Colonic mucosa (tissue), 4 donors: ENCODE measurements at regions not wholly inside any gene's neighbourhood (a gene's known extent, or its start where the extent isn't known, plus 50 kb on each side); places are given as distances from the start of the nearest gene placed in this dataset.

Experiments
- DNase-seq: peaks from one replicate; pipeline ENCODE4 v3.0.0-alpha.2; 2020
- H3K27ac ChIP-seq: fragments of 200-600 bp; one replicate; pipeline ENCODE4 v1.8.0; 2021
- H3K27me3 ChIP-seq: fragments of 200-600 bp; one replicate; pipeline ENCODE4 v1.8.0; 2021
- H3K36me3 ChIP-seq: fragments of 200-600 bp; one replicate; pipeline ENCODE4 v1.8.0; 2021
- H3K4me1 ChIP-seq: fragments of 200-600 bp; one replicate; pipeline ENCODE4 v1.8.0; 2021; ENCODE audit warnings: mild to moderate bottlenecking
- H3K4me3 ChIP-seq: fragments of 200-600 bp; one replicate; pipeline ENCODE4 v1.8.0; 2021
- H3K9ac ChIP-seq, 2 donors: one replicate each; pipeline ENCODE4 v1.7.0; 2013; ENCODE audit warnings: control low read depth in 2 of 2, low read depth in 2 of 2, low read length in 2 of 2
- H3K9me3 ChIP-seq: fragments of 200-600 bp; one replicate; pipeline ENCODE4 v1.8.0; 2021
- intact Hi-C: fragments of 100-400 bp; cut with DNase I; formaldehyde crosslinking; loops from one replicate; pipeline ENCODE4 v1.14.1; 2022
- TF ChIP-seq, protein P1 (sequence below): fragments of 200-600 bp; IDR thresholded peaks from one replicate; pipeline ENCODE4 v1.8.0; 2022; ENCODE audit warnings: antibody characterized with exemption, mild to moderate bottlenecking
- donor health status: healthy.
- donor health status: DM: no; HTN: no; CAD: no.
- donor health status: DM: no; HTN: no; CAD: no.

DNA sequence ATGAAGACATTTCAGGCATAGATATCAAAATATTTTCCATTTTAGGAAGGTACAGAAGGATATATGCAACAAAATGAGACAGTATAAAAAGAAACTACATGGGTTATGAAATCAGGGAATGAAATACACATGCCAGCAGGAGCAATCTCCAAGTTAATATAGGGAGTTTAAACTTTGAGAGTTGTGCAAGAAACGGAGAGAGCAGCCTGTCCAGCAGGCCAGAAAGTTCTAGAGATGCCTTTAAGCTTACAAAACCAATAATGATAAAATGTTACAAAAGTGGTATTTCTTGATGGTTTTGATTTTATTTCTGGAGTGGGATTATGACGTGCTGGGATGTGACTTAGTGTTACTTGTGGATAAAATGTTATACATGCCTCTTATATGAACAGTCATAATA lies 2047.9 kb downstream of the ARAP2 start:
- TF ChIP-seq, protein P1, sequence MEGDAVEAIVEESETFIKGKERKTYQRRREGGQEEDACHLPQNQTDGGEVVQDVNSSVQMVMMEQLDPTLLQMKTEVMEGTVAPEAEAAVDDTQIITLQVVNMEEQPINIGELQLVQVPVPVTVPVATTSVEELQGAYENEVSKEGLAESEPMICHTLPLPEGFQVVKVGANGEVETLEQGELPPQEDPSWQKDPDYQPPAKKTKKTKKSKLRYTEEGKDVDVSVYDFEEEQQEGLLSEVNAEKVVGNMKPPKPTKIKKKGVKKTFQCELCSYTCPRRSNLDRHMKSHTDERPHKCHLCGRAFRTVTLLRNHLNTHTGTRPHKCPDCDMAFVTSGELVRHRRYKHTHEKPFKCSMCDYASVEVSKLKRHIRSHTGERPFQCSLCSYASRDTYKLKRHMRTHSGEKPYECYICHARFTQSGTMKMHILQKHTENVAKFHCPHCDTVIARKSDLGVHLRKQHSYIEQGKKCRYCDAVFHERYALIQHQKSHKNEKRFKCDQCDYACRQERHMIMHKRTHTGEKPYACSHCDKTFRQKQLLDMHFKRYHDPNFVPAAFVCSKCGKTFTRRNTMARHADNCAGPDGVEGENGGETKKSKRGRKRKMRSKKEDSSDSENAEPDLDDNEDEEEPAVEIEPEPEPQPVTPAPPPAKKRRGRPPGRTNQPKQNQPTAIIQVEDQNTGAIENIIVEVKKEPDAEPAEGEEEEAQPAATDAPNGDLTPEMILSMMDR: no peak
- intact Hi-C loops: no loop called here
- Histone ChIP-seq H3K36me3 (no peaks in the 10 kb centered on the region), H3K4me3 (no peak overlapping the region), H3K9ac (no peak overlapping the region), H3K27ac (no peak overlapping the region), H3K9me3 (no peaks in the 10 kb centered on the region), H3K4me1 (no peaks in the 10 kb centered on the region), H3K27me3 (no peaks in the 10 kb centered on the region)
- DNase-seq: no peak

DNA sequence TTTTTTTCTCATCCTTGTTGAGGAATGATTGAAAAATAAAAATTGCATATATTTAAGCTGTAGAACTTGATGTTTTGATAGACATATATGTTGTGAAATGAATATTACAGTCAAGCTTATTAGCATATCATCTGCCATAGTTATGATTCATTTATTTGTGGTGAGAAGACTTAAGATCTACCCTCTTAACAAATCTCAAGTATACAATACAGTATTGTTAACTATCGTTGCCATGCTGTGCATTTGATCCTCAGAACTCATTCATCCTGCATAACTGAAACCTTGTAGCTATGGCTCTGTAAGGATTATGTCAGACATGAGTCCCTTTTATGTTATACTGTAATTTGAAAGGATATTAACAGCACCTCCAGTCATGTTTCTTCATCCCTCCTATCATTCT lies 2045.3 kb downstream of the ARAP2 start:
- H3K27me3 ChIP-seq: no peaks in the 10 kb centered on the region
- intact Hi-C loops: no loop called here
- no peaks in the 10 kb centered on the region for H3K4me1 ChIP-seq
- no peak overlapping the region for H3K9ac ChIP-seq
- TF ChIP-seq, protein P1: no peak
- H3K27ac ChIP-seq: no peak overlapping the region
- H3K4me3 ChIP-seq: no peak overlapping the region
- H3K9me3 ChIP-seq: no peaks in the 10 kb centered on the region
- no peaks in the 10 kb centered on the region for H3K36me3 ChIP-seq
- DNase-seq: no peak

DNA sequence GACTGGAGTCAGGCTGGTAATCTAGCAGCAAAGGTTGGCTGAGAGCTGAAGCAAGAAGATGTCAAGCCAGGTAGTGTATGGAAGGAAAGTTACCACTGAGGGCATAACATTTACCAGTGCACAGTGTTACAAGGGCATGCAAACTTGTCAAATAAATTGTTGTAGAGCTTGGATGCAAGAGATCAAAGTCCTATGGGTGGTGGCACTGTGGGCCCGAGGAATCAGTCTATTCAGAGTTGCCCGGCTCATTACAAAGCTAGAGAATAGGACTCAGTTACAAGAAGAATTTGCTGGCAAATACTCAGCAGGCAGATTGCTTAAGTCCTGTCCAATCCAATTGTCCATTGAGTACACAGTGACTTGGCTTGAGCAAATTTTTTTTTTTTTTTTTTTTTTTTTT lies 2043.8 kb downstream of the ARAP2 start:
- Histone ChIP-seq H3K27me3 (no peaks in the 10 kb centered on the region), H3K9ac (no peak overlapping the region), H3K4me1 (no peaks in the 10 kb centered on the region), H3K36me3 (no peaks in the 10 kb centered on the region), H3K27ac (no peak overlapping the region), H3K4me3 (no peak overlapping the region), H3K9me3 (no peaks in the 10 kb centered on the region)
- no peak for DNase-seq
- intact Hi-C loops: no loop called here
- TF ChIP-seq, protein P1: no peak

DNA sequence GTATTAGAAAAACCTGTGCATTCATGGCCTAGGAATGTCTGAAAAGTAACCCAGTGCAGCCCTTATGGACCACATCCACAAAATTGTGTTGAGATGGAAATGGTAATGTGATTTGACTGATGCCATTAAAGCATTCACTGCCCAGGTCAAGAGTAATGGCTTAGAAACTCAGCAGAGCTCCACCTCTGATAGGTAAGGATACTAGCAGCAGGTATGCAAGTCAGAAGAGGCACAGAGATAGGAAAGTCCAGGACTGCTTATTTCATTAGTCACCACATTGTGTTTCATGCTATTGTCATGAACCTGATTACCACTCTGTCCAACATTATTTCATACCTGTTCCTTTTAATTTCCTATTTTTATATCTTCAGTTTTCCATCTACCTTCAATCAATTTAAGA lies 2042.2 kb downstream of the ARAP2 start:
- Histone ChIP-seq H3K27me3 (no peaks in the 10 kb centered on the region), H3K4me1 (no peaks in the 10 kb centered on the region)

DNA sequence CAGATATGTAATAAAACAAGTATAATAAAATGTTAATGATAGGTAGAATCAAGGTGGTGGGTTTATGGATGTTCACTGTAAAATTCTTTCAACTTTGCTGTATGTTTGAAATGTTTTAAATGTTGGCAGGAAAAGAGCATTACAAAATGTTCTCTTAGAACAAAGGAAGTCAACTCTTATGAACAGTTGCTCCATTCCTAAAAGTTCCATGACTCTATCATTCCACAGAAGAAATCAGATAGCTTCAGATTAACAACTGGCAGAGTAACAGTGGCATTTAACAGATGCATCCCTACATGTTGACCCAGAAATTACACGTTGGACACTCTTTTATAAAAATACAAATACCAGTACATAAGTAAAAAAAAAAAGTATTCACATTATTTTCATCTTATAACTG lies 2023.7 kb downstream of the ARAP2 start:
- no peak for DNase-seq
- TF ChIP-seq, protein P1: no peak
- Histone ChIP-seq H3K9me3 (no peaks in the 10 kb centered on the region), H3K9ac (no peak overlapping the region), H3K4me1 (no peaks in the 10 kb centered on the region), H3K4me3 (no peak overlapping the region), H3K27ac (no peak overlapping the region), H3K27me3 (no peaks in the 10 kb centered on the region), H3K36me3 (no peaks in the 10 kb centered on the region)
- intact Hi-C loops: no loop called here

More for the DNA sequence above, 2042.2 kb downstream of the ARAP2 start:
- no peaks in the 10 kb centered on the region for H3K36me3 ChIP-seq
- H3K27ac ChIP-seq: no peak overlapping the region
- DNase-seq: no peak
- intact Hi-C loops: no loop called here
- TF ChIP-seq, protein P1: no peak
- no peak overlapping the region for H3K9ac ChIP-seq
- no peaks in the 10 kb centered on the region for H3K9me3 ChIP-seq
- no peak overlapping the region for H3K4me3 ChIP-seq

DNA sequence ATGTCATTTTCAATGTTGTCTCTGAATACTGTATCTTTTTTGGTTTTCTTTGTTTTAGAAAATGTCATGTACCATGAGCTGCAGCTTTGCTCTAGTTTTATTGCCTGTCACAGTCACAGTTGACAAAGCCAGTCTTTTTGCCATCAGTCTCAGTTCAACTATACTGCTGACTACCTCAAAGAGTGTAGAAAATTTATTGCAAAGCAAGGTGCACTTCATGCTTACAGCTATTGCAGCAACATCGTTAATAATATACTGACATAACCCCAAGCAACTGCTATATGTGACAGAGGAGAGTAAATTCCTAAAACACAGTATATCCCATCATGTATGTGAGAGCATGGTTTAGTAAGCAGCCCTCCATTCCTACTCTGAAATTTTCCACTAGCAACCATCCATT lies 2022.3 kb downstream of the ARAP2 start:
- Histone ChIP-seq H3K27ac (no peak overlapping the region), H3K27me3 (no peaks in the 10 kb centered on the region), H3K9me3 (no peaks in the 10 kb centered on the region), H3K9ac (no peak overlapping the region), H3K4me1 (no peaks in the 10 kb centered on the region), H3K36me3 (no peaks in the 10 kb centered on the region), H3K4me3 (no peak overlapping the region)
- intact Hi-C loops: no loop called here
- DNase-seq: no peak
- TF ChIP-seq, protein P1: no peak
